Muscle layer of colon (tissue), 2 donors: ENCODE measurements at regions not wholly inside any gene's neighbourhood (a gene's known extent, or its start where the extent isn't known, plus 50 kb on each side); places are given as distances from the start of the nearest gene placed in this dataset.

ENCODE experiments used
- H3K27ac ChIP-seq: one replicate; pipeline ENCODE4 v1.7.0; 2013; ENCODE audit warnings: low read depth, mild to moderate bottlenecking, low read length, moderate library complexity
- H3K27me3 ChIP-seq, 2 donors: one replicate each; pipeline ENCODE4 v1.7.0; 2013; ENCODE audit warnings: low read length in 2 of 2, mild to moderate bottlenecking in 2 of 2; ENCODE audit not compliant: insufficient read depth in 2 of 2, control insufficient read depth in 1 of 2
- H3K36me3 ChIP-seq: one replicate; pipeline ENCODE4 v1.7.0; 2013; ENCODE audit warnings: mild to moderate bottlenecking, low read length; ENCODE audit not compliant: insufficient read depth
- H3K4me1 ChIP-seq: one replicate; pipeline ENCODE4 v1.7.0; 2013; ENCODE audit warnings: mild to moderate bottlenecking, low read length; ENCODE audit not compliant: insufficient read depth
- H3K4me3 ChIP-seq, 2 donors: one replicate each; pipeline ENCODE4 v1.7.0; 2013; ENCODE audit warnings: low read length in 2 of 2, low read depth in 1 of 2, mild to moderate bottlenecking in 1 of 2, moderate library complexity in 1 of 2
- H3K9ac ChIP-seq: one replicate; pipeline ENCODE4 v1.7.0; 2013; ENCODE audit warnings: low read length
- H3K9me3 ChIP-seq: one replicate; pipeline ENCODE4 v1.7.0; 2013; ENCODE audit warnings: mild to moderate bottlenecking, low read length
- donor health status: abdominal sarcoma.
- donor health status: Adenocarcinoma of cecum.

- H3K27me3 ChIP-seq = no peaks in the 10 kb centered on the region
- no peaks in the 10 kb centered on the region for H3K9me3 ChIP-seq
- no peak overlapping the region for H3K9ac ChIP-seq
- H3K36me3 ChIP-seq = no peaks in the 10 kb centered on the region
- H3K4me1 ChIP-seq = no peaks in the 10 kb centered on the region
- H3K27ac ChIP-seq = no peak overlapping the region
- H3K4me3 ChIP-seq = no peak overlapping the region
Observed at GRCh38 chr2:6219906-6220305, 527.7 kb downstream of the SOX11 start.

GRCh38 chr2:6222296-6222695 lies 530.1 kb downstream of the SOX11 start:
- Histone ChIP-seq H3K9ac (no peak overlapping the region), H3K9me3 (no peaks in the 10 kb centered on the region), H3K36me3 (no peaks in the 10 kb centered on the region), H3K27ac (no peak overlapping the region), H3K4me1 (no peaks in the 10 kb centered on the region), H3K27me3 (no peaks in the 10 kb centered on the region), H3K4me3 (no peak overlapping the region)

GRCh38 chr2:6224267-6224666 lies 532.1 kb downstream of the SOX11 start:
- H3K9me3 ChIP-seq = no peaks in the 10 kb centered on the region
- no peak overlapping the region for H3K27ac ChIP-seq
- no peak overlapping the region for H3K4me3 ChIP-seq
- no peaks in the 10 kb centered on the region for H3K36me3 ChIP-seq
- H3K4me1 ChIP-seq = no peaks in the 10 kb centered on the region
- H3K9ac ChIP-seq = no peak overlapping the region
- H3K27me3 ChIP-seq = no peaks in the 10 kb centered on the region

GRCh38 chr2:6228251-6228650 lies 536.1 kb downstream of the SOX11 start:
- H3K9ac ChIP-seq = no peak overlapping the region
- no peaks in the 10 kb centered on the region for H3K27me3 ChIP-seq
- H3K36me3 ChIP-seq = no peaks in the 10 kb centered on the region
- no peak overlapping the region for H3K4me3 ChIP-seq
- H3K27ac ChIP-seq = no peak overlapping the region
- H3K9me3 ChIP-seq = no peaks in the 10 kb centered on the region
- no peaks in the 10 kb centered on the region for H3K4me1 ChIP-seq

- no peaks in the 10 kb centered on the region for H3K4me1 ChIP-seq
- no peaks in the 10 kb centered on the region for H3K27me3 ChIP-seq
- no peak overlapping the region for H3K9ac ChIP-seq
- H3K9me3 ChIP-seq = no peaks in the 10 kb centered on the region
- H3K27ac ChIP-seq = no peak overlapping the region
- no peak overlapping the region for H3K4me3 ChIP-seq
- H3K36me3 ChIP-seq = no peaks in the 10 kb centered on the region
Observed at GRCh38 chr2:6231166-6231565, 539.0 kb downstream of the SOX11 start.

GRCh38 chr2:6233993-6234392 lies 541.8 kb downstream of the SOX11 start:
- H3K36me3 ChIP-seq = no peaks in the 10 kb centered on the region
- no peak overlapping the region for H3K27ac ChIP-seq
- H3K4me3 ChIP-seq = no peak overlapping the region
- no peaks in the 10 kb centered on the region for H3K27me3 ChIP-seq
- no peaks in the 10 kb centered on the region for H3K4me1 ChIP-seq
- no peak overlapping the region for H3K9ac ChIP-seq
- H3K9me3 ChIP-seq = no peaks in the 10 kb centered on the region

- Histone ChIP-seq H3K27me3 (no peaks in the 10 kb centered on the region), H3K9ac (no peak overlapping the region), H3K36me3 (no peaks in the 10 kb centered on the region), H3K9me3 (no peaks in the 10 kb centered on the region), H3K27ac (no peak overlapping the region), H3K4me1 (no peaks in the 10 kb centered on the region), H3K4me3 (no peak overlapping the region)
Observed at GRCh38 chr2:6234702-6235101, 542.5 kb downstream of the SOX11 start.

GRCh38 chr2:6236317-6236716 lies 544.1 kb downstream of the SOX11 start:
- Histone ChIP-seq H3K27me3 (no peaks in the 10 kb centered on the region), H3K4me3 (no peak overlapping the region), H3K27ac (no peak overlapping the region)

GRCh38 chr2:6237039-6237660 lies 545.0 kb downstream of the SOX11 start:
- Histone ChIP-seq H3K4me1 (no peaks in the 10 kb centered on the region), H3K9me3 (no peaks in the 10 kb centered on the region), H3K27me3 (no peaks in the 10 kb centered on the region), H3K27ac (no peak overlapping the region), H3K4me3 (no peak overlapping the region), H3K36me3 (no peaks in the 10 kb centered on the region), H3K9ac (no peak overlapping the region)

More at GRCh38 chr2:6236317-6236716, 544.1 kb downstream of the SOX11 start:
- Histone ChIP-seq H3K9me3 (no peaks in the 10 kb centered on the region), H3K9ac (no peak overlapping the region), H3K4me1 (no peaks in the 10 kb centered on the region), H3K36me3 (no peaks in the 10 kb centered on the region)

- H3K4me1 ChIP-seq = no peaks in the 10 kb centered on the region
- H3K9me3 ChIP-seq = no peaks in the 10 kb centered on the region
- no peaks in the 10 kb centered on the region for H3K36me3 ChIP-seq
- H3K4me3 ChIP-seq = no peak overlapping the region
- H3K27ac ChIP-seq = no peak overlapping the region
- no peaks in the 10 kb centered on the region for H3K27me3 ChIP-seq
- no peak overlapping the region for H3K9ac ChIP-seq
Observed at GRCh38 chr2:6249557-6249956, 557.4 kb downstream of the SOX11 start.

GRCh38 chr2:6254441-6254840 lies 562.3 kb downstream of the SOX11 start:
- H3K9ac ChIP-seq = no peak overlapping the region

GRCh38 chr2:6264198-6264597 lies 572.0 kb downstream of the SOX11 start:
- H3K27ac ChIP-seq = no peak overlapping the region
- no peak overlapping the region for H3K4me3 ChIP-seq
- H3K9me3 ChIP-seq = no peaks in the 10 kb centered on the region
- no peak overlapping the region for H3K9ac ChIP-seq
- no peaks in the 10 kb centered on the region for H3K36me3 ChIP-seq
- H3K4me1 ChIP-seq = no peaks in the 10 kb centered on the region
- no peaks in the 10 kb centered on the region for H3K27me3 ChIP-seq

More at GRCh38 chr2:6254441-6254840, 562.3 kb downstream of the SOX11 start:
- Histone ChIP-seq H3K36me3 (no peaks in the 10 kb centered on the region), H3K4me3 (no peak overlapping the region), H3K27me3 (no peaks in the 10 kb centered on the region), H3K9me3 (no peaks in the 10 kb centered on the region), H3K27ac (no peak overlapping the region), H3K4me1 (no peaks in the 10 kb centered on the region)
